H1 (cell line): ENCODE measurements at regions not wholly inside any gene's neighbourhood (a gene's known extent, or its start where the extent isn't known, plus 50 kb on each side); places are given as distances from the start of the nearest gene placed in this dataset.

ENCODE experiments used
- ASH2L ChIP-seq: fragments of 200-600, 300-600 bp; sonication (generic); IDR thresholded peaks from one replicate; pipeline ENCODE4 v1.7.1; 2017; ENCODE audit warnings: low read length
- CHD7 ChIP-seq: fragments of 300-600 bp; sonication (generic); IDR thresholded peaks from 2 replicates; pipeline ENCODE4 v1.7.1; 2012; ENCODE audit warnings: low read length, moderate library complexity, mild to moderate bottlenecking, inconsistent platforms; ENCODE audit not compliant: insufficient replicate concordance
- FOSL1 ChIP-seq: IDR thresholded peaks from 2 replicates; pipeline ENCODE4 v1.6.1; 2011; ENCODE audit warnings: mild to moderate bottlenecking, low read depth, low read length, moderate library complexity; ENCODE audit not compliant: insufficient read depth
- GTF2F1 ChIP-seq: IDR thresholded peaks from 2 replicates; pipeline ENCODE4 v1.6.1; 2012; ENCODE audit warnings: low read depth, low read length, improper control_type of control experiment, borderline replicate concordance
- JUND ChIP-seq: IDR thresholded peaks from 2 replicates; pipeline ENCODE4 v1.6.1; 2011; ENCODE audit warnings: mild to moderate bottlenecking, improper control_type of control experiment, low read length
- PHF8 ChIP-seq: fragments of 200-600 bp; sonication (generic); conservative IDR thresholded peaks from 2 replicates; pipeline ENCODE4 v1.7.1; 2012; ENCODE audit warnings: low read depth, mild to moderate bottlenecking, inconsistent platforms, low read length, moderate library complexity
- RNF2 ChIP-seq: fragments of 200-900, 300-1000 bp; sonication (generic); IDR thresholded peaks from 2 replicates; pipeline ENCODE4 v1.7.1; 2016; ENCODE audit warnings: borderline replicate concordance, low read depth, mild to moderate bottlenecking, antibody characterized with exemption, low read length; ENCODE audit not compliant: poor library complexity, severe bottlenecking; ENCODE audit errors: missing control alignments
- SP1 ChIP-seq: IDR thresholded peaks from 2 replicates; pipeline ENCODE4 v1.6.1; 2011; ENCODE audit warnings: low read depth, low read length

GRCh38 chr6:167549213-167549612, 224.3 kb downstream of the TTLL2 start (continued):
- TF ChIP-seq RNF2: no peak
- TF ChIP-seq PHF8: no peak
- no peak for TF ChIP-seq SP1
- TF ChIP-seq CHD7: no peak
- TF ChIP-seq FOSL1: no peak
- no peak for TF ChIP-seq JUND
- no peak for TF ChIP-seq ASH2L
- no peak for TF ChIP-seq GTF2F1
